CD4-positive, alpha-beta T cell treated with Interferon gamma for 1 hour (primary cell): ENCODE measurements at regions not wholly inside any gene's neighbourhood (a gene's known extent, or its start where the extent isn't known, plus 50 kb on each side); places are given as distances from the start of the nearest gene placed in this dataset.
"Not testable (repeated sequence)": the region's sequence is repeated elsewhere in the genome, so short reads cannot be mapped to it uniquely, and the experiment has no call there.

Experiments used
- DNase-seq: peaks from one replicate; pipeline ENCODE4 v3.0.0-alpha.2; 2020

DNA sequence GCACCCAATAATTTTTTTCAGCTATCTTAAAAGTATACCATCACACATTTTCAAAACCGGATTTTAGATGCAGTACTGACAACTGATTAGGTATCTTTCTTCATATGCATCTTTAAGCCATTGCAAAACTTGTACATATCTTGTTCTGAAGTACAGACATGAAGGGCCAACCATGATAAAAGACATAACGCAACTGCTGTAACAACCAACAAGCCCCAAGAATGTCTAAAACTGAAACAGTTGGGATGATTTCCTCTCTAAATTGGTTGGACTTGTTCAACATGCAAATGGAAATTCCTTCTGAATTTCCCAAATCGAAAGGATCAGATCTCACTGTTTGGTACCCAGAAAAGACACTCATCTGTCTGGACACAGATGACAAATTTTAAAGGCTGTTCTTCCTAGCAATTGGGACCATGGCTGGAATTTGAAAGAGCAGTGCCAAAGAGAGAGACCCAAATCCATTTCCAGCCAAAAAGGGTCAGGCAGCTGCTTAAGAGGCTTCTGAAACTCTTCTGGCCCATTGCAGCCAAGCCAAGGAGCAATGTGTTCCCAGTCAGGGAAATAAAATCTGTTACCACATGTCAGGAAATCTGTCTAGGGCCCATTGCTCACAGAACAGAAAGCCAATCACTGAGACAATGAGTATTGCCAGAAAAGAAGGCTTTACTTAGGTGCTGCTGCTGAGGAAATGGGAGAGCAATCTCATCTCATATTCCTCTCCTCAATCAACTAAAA is 1122.4 kb upstream of the USP15 start:
- no peak for DNase-seq

DNA sequence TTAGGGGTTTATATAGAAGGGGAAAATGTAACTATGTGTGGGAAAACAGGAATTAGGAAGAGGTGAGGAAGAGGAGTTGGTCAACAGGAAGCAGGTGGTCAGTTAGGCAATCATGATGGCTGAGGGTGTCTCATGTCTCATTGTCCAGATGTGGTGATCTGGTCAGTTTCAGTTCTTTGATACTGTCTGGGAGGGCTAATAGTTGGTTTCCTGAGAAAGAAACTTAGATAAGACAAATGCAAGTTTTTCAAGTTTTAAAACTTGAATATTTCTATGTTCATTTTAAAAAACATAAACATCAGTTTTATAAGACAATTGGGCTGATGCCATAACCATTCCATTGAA is 1121.8 kb upstream of the USP15 start:
- no peak for DNase-seq

- no peak for DNase-seq
These were observed 1098.2 kb upstream of the USP15 start for GRCh38 chr12:61161961-61162360.

GRCh38 chr12:61188801-61189595 is 1071.2 kb upstream of the USP15 start:
- DNase-seq: no peak

DNA sequence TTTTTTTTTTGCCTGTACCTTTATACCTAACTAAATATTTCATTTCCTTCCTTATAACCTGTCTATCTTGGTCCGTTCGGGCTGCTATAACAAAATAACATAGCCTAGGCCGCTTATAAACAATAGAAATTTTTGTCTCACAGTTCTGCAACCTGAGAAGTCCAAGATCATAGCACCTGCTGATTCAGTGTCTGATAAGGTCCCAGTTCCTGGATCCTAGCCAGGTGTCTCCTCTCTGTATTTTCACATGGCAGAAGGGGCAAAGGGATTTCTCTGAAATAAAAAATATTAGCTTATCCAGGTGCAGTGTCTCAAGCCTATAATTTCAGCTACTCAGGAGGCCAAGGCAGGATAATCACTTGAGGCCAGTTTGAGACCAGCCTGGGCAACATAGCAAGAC is 1046.6 kb upstream of the USP15 start:
- no peak for DNase-seq

GRCh38 chr12:61220337-61220736 is 1039.9 kb upstream of the USP15 start:
- DNase-seq: no peak

GRCh38 chr12:61232040-61232439 is 1028.2 kb upstream of the USP15 start:
- no peak for DNase-seq

DNA sequence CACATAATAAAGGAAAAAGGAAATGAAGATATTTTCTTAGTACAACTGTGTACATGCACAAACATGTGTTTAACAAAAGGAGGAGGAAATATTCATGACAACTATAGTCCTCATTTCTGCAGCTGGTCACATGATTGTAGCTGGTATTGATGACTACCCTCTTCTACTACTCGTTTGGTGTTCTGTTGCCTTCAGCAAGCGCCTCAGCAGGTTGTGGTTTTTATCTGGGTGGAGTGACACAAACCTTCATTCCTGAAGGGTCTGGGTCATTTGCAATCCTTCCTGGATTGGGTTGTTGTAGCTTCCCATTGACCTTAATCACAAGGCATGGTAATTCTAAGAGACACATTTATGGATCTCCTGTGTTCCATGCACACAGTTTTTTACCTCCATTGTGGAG is 1009.9 kb upstream of the USP15 start:
- no peak for DNase-seq

- no peak for DNase-seq
These were observed 1009.1 kb upstream of the USP15 start for GRCh38 chr12:61251076-61251475.

- DNase-seq: no peak
These were observed 1006.0 kb upstream of the USP15 start for GRCh38 chr12:61254225-61254624.

DNA sequence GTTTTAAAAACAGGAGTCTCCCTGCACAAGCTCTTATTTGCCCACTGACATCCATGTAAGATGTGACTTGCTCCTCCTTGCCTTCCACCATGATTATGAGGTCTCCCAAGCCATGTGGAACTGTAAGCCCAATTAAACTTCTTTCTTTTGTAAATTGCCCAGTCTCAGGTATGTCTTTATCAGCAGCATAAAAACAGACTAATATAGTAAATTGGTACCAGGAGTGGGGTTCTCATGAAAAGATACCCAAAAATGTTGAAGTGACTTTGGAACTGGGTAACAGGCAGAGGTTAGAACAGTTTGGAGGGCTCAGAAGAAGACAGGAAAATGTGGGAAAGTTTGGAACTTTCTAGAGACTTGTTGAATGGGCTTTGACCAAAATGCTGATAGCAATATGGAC is 995.9 kb upstream of the USP15 start:
- not testable (repeated sequence) for DNase-seq

DNA sequence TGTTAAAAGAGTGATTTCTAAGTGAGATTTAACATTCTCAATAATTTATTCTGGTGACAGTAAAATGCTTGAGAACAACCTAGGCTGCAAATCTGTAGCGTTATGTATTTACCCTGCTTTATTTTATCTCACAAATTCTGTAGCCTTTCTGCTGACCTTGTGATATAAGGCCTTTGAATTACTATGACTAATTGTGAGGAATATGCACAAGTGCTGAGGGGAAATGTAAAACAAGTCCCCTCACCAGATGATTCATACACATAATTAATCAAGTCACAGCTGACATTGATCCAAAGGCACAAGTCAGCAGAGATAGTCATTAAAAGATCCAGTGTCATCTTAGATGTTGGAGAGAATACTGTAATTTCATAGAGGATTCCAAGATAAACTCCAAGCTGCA is 992.7 kb upstream of the USP15 start:
- no peak for DNase-seq

GRCh38 chr12:61272441-61272840 is 987.8 kb upstream of the USP15 start:
- DNase-seq: no peak

DNA sequence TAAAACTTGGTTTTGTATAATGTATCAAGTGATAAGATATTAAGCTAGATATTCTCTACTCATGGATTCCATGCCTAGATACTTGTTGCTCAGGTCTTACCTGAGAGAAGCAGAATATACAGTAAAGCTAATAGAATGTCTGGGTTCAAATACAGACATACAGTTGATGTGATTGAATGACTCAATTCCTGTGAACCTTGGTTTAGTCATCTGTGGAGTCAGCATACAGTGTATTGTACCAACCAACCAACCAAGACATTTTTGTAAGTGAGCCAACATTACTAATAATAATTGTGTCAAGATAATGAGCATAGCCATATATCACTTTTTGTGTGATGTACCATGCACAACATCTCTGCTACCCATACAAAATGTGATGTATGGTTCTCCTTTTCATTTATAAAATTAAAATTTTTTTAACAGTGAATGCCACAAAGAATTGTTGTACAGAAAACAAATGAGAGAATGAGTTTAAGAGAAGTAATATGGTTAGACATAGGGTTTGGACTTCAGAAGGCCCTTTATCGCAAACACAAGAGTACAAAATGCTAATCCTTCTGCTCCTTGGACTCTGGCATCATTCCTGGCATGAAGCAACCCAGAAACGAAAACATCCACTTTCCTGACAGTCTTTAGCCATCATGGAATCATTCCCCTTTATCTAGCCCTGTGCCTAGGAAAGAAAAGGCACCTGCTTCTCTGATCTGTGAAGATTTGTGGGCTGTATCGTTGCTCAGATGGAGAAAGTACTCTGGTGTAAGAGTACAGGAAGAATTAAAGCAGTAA is 977.2 kb upstream of the USP15 start:
- DNase-seq: no peak

- no peak for DNase-seq
These were observed 969.7 kb upstream of the USP15 start for GRCh38 chr12:61290473-61290872.

DNA sequence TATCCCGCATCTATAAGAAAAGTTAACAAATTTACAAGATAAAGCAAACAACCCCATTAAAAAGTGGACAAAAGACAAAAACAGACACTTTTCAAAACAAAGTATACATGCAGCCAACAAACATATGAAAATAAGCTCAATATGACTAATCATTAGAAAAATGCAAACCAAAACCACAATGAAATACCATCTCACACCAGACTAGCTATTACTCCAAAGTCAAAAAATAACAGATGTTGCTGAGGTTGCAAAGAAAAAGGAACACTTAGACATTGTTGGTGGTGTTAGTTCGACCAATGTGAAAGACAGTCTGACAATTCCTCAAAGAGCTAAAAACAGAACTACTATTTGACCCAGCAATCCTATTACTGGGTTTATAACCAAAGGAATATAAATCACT is 968.6 kb upstream of the USP15 start:
- DNase-seq: no peak

DNA sequence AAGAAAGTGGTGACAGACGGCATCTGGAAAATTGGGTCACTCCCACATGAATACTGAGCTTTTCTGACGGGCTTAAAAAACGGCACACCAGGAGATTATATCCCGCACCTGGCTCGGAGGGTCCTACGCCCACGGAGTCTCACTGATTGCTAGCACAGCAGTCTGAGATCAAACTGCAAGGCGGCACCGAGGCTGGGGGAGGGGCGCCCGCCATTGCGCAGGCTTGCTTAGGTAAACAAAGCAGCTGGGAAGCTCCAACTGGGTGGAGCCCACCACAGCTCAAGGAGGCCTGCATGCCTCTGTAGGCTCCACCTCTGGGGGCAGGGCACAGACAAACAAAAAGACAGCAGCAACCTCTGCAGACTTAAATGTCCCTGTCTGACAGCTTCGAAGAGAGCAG is 966.2 kb upstream of the USP15 start:
- DNase-seq: not testable (repeated sequence)

DNA sequence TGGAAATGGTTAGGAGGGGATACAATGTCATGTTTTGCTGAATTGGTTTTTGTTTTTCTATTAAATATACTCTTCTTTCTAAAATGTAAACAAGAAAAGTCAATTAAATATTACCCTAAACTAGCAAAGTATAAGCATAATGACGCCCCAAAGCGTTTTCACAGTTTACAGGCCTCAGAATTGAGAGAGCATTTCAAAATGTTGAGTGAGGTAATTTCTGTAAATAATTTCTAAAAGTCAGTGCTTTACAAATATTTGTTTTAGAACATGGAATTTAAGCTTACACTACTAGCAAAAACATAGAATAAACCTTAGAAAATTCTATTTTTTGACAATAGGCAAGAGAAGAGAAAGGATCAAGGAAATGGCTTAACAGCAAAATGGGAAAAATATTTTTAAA is 958.4 kb upstream of the USP15 start:
- DNase-seq: no peak

DNA sequence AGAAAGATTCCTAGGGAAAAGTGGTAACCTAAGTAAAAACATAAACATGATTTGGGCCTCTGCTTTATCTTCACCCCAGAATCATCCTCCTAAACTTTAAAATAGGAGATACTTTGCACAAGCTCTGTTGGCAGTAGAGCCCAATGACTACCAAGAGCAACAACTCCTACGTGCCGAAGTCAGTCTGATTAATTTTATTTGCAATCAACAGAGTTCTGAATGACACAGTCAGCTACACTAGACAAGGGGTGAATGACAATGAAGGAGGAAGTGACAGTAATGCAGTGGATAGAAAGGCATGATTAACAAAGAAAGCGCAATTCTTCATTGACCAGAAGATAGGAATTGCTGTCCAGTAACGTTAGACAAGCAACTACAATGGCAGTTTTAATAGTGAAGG is 957.9 kb upstream of the USP15 start:
- no peak for DNase-seq

DNA sequence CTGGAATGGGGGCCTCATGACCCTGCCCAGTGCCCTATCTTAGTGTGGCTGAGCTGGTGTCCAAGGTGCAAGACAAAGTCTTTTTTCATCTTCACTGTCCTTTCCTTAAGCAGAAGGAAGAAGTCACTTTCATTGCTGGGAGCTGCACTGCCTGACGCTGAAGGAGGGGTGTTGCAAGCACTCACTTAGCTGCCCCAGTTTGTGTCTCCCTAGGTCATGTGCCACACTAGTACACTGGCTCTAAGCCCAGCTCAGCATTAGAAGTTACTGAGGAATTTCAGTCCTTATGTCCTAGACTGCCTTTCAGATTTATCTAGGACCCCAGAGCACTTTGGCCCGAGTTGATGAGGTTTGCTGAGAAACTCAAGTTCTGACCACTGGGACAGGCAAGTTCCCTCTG is 952.0 kb upstream of the USP15 start:
- DNase-seq: no peak

GRCh38 chr12:61311413-61311812 is 948.8 kb upstream of the USP15 start:
- DNase-seq: no peak

GRCh38 chr12:61348871-61349270 is 911.3 kb upstream of the USP15 start:
- DNase-seq: no peak

DNA sequence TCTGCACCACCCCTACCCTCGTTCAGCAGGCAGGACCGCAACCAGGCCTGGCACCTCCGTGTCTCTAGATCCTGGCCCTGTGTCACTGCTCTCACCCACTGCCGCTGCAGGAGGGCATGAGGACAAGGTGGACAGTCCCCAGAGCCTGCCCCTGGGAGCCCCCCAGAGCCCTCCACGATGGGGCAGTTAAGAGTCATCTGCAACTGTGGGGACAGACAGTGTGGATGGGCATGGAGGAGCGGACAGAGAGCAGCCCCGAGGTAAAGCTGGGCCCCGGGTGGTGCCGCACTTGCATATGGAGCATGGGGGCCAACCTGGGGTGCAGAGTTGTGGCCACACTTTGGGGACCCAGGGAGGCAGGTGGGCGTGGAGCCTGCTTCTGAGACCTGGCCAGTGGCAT is 905.1 kb upstream of the USP15 start:
- no peak for DNase-seq

DNA sequence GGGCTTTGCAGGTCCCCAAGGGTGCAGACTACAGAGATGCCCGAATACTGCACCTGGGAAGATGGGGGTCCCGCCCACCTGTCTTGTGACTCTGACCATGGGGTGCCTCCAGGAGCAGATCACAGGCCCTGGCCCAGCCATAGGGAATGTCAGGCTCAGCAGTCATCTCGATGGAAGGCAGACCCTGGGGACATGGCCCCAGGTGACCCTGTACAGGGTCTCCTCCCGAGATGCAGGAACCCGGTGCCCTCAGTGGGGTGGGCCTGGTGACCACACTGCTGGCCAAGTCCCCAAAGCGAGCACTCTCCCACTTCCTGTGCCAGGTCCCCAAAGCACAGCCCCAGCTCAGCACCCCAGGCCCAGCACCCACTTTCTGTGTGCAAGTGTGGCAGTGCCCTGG is 903.7 kb upstream of the USP15 start:
- DNase-seq: no peak
